ENCODE measurements at regions not wholly inside any gene's neighbourhood (a gene's known extent, or its start where the extent isn't known, plus 50 kb on each side); places are given as distances from the start of the nearest gene placed in this dataset.

DNA sequence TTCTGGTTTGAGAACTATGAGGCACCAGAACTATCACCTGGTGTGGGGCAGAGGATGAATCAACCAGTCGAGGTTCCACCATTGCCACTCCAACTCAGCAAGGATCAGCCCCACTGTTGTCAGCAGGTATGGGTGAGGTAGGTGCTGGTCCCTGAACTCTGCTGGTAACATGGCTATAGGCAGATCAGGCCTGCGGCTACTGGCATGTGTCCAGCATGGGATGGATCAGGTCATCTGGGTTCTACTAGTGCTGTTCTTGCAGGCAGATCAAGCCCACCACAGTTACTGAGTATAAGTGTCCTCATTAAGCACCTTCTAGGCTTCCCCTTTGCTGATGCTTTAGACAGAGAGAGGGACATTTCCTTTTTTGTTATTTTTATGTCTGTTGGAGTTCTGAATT lies 71.7 kb downstream of the GABRA6 start:
- no peak overlapping the region; the same call in 1 of the 2 replicates for H4K8ac ChIP-seq (ENCODE audit: extremely low read depth, insufficient read depth, low read length)
- H2AK5ac ChIP-seq (ENCODE audit: low read depth, low read length), result no peak overlapping the region
- no peak overlapping the region for H3K4me2 ChIP-seq (ENCODE audit: insufficient read depth in 1 of 2, low read depth in 2 of 2, low read length in 2 of 2)
- H2BK5ac ChIP-seq (ENCODE audit: low read depth, low read length), result no peak overlapping the region
- H3K23me2 ChIP-seq (ENCODE audit: low read depth, low read length), result no peaks in the 10 kb centered on the region; the same call in 1 of the 2 replicates
- whole genome bisulfite sequencing, 2 experiments (ENCODE audit: extremely low coverage in 1 of 2, insufficient coverage in 1 of 2, insufficient read length in 1 of 2, insufficient replicate concordance in 2 of 2, low coverage in 1 of 2, low lambda C conversion rate in 2 of 2, missing lambda C conversion rate in 1 of 2), result 97% methylated on average over 2 of the region's 2 CpGs; no CpG with 5 or more reads in 1 of the 2 experiments
- no peak overlapping the region for H3K18ac ChIP-seq (ENCODE audit: extremely low read depth, low read length)
- no peak overlapping the region for H4K91ac ChIP-seq (replicated peaks; ENCODE audit: insufficient read length, low read length)
- H3K36me3 ChIP-seq (ENCODE audit: control insufficient read depth in 2 of 4, insufficient read depth in 4 of 4, low read length in 3 of 4), result no peaks in the 10 kb centered on the region
- no peak overlapping the region for H2BK12ac ChIP-seq (ENCODE audit: low read depth, low read length)
- H3K79me2 ChIP-seq (ENCODE audit: control insufficient read depth in 1 of 2, insufficient read depth in 2 of 2, low read length in 2 of 2), result no peaks in the 10 kb centered on the region
- H2BK20ac ChIP-seq (ENCODE audit: low read length), result no peak overlapping the region
- ChIA-PET POLR2A (ENCODE audit: partially characterized antibody) (no interaction called here), CTCF (ENCODE audit: partially characterized antibody) (no interaction called here)
- no peak overlapping the region for H3K4ac ChIP-seq (replicated peaks; ENCODE audit: insufficient read length, low read depth, low read length)
- DNase-seq (ENCODE audit: low read depth in 1 of 2, low spot score in 2 of 2), result no peak
- 0 out of 7 replicates have a peak, but pooled peaks cover 0 to 2% (median 0%) of the 10 kb centered on the region in 4 experiments for H3K4me1 ChIP-seq (replicated peaks in 1 of 4; ENCODE audit: control insufficient read depth in 3 of 4, insufficient read depth in 4 of 4, low read length in 3 of 4)
- no peaks in the 10 kb centered on the region for H3K79me1 ChIP-seq (ENCODE audit: low read depth, low read length)
- no peak overlapping the region for H3K9ac ChIP-seq (replicated peaks in 1 of 4; ENCODE audit: extremely low read depth in 1 of 4, low read depth in 3 of 4, low read length in 3 of 4)
- H2AFZ ChIP-seq (ENCODE audit: low read length), result no peak overlapping the region
- no peak for FAIRE-seq
- no peak overlapping the region for H2BK120ac ChIP-seq (replicated peaks; ENCODE audit: low read depth, low read length)
- TF ChIP-seq SRF (IDR thresholded peaks at IDR 0.05; ENCODE audit: low read depth, low read length), result no peak
- no peak for TF ChIP-seq SIRT6 (IDR thresholded peaks at IDR 0.05; ENCODE audit: low read length)
- TF ChIP-seq SP1 (IDR thresholded peaks at IDR 0.05; ENCODE audit: low read depth, low read length), result no peak
- no peak for TF ChIP-seq JUND (IDR thresholded peaks at IDR 0.05; ENCODE audit: low read length)
- no peak for TF ChIP-seq NANOG (IDR thresholded peaks at IDR 0.05; ENCODE audit: insufficient read depth, low read depth, low read length, poor library complexity, severe bottlenecking)
- TF ChIP-seq, protein P1, sequence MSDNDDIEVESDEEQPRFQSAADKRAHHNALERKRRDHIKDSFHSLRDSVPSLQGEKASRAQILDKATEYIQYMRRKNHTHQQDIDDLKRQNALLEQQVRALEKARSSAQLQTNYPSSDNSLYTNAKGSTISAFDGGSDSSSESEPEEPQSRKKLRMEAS (IDR thresholded peaks at IDR 0.05), result no peak
- TF ChIP-seq, protein P2, sequence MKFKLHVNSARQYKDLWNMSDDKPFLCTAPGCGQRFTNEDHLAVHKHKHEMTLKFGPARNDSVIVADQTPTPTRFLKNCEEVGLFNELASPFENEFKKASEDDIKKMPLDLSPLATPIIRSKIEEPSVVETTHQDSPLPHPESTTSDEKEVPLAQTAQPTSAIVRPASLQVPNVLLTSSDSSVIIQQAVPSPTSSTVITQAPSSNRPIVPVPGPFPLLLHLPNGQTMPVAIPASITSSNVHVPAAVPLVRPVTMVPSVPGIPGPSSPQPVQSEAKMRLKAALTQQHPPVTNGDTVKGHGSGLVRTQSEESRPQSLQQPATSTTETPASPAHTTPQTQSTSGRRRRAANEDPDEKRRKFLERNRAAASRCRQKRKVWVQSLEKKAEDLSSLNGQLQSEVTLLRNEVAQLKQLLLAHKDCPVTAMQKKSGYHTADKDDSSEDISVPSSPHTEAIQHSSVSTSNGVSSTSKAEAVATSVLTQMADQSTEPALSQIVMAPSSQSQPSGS (IDR thresholded peaks at IDR 0.05; ENCODE audit: low read length), result no peak
- no peaks in the 10 kb centered on the region for H3K9me3 ChIP-seq (ENCODE audit: insufficient read depth in 2 of 2, low read depth in 1 of 2, low read length in 1 of 2)
- H3K56ac ChIP-seq (replicated peaks; ENCODE audit: insufficient read length, low read depth, low read length), result no peak overlapping the region
- no peaks in the 10 kb centered on the region for H3K27me3 ChIP-seq (replicated peaks in 1 of 4; ENCODE audit: control insufficient read depth in 3 of 4, extremely low read depth in 1 of 4, insufficient read depth in 3 of 4, low read length in 3 of 4)
- H4K5ac ChIP-seq (ENCODE audit: insufficient read length, low read depth, low read length), result no peak overlapping the region
- H2BK15ac ChIP-seq (ENCODE audit: low read length), result no peak overlapping the region
- no peaks in the 10 kb centered on the region for H4K20me1 ChIP-seq (replicated peaks in 1 of 2; ENCODE audit: control insufficient read depth in 1 of 2, insufficient read depth in 2 of 2, low read length in 2 of 2)
- H3K4me3 ChIP-seq (ENCODE audit: extremely low read depth in 1 of 4, insufficient read depth in 2 of 4, low read depth in 3 of 4, low read length in 4 of 4), result no peak overlapping the region
- no peak overlapping the region for H3K14ac ChIP-seq (ENCODE audit: insufficient read length)
- H3K27ac ChIP-seq (ENCODE audit: low read depth, low read length), result no peak overlapping the region
- H3K23ac ChIP-seq (ENCODE audit: insufficient read length), result no peak overlapping the region

Data from H1 (cell line).